ENCODE measurements at regions not wholly inside any gene's neighbourhood (a gene's known extent, or its start where the extent isn't known, plus 50 kb on each side); places are given as distances from the start of the nearest gene placed in this dataset.

GRCh38 chr1:194723067-194723466 is 1536.7 kb upstream of the B3GALT2 start:
- Histone ChIP-seq H3K4me3 (no peak overlapping the region), H3K27ac (no peak overlapping the region), H3K27me3 (no peaks in the 10 kb centered on the region), H3K4me1 (no peaks in the 10 kb centered on the region), H3K9me3 (no peaks in the 10 kb centered on the region), H3K36me3 (no peaks in the 10 kb centered on the region)
- DNase-seq (ENCODE audit: low spot score in 2 of 2), result no peak
- TF ChIP-seq POLR2A (IDR thresholded peaks at IDR 0.05) (no peak), CTCF (IDR thresholded peaks at IDR 0.05) (no peak), EP300 (IDR thresholded peaks at IDR 0.05) (no peak)

GRCh38 chr1:194717941-194718340 is 1531.5 kb upstream of the B3GALT2 start:
- no peak for DNase-seq (ENCODE audit: low spot score in 2 of 2)
- Histone ChIP-seq H3K27me3 (no peaks in the 10 kb centered on the region), H3K36me3 (no peaks in the 10 kb centered on the region), H3K9me3 (no peaks in the 10 kb centered on the region), H3K4me1 (no peaks in the 10 kb centered on the region), H3K27ac (no peak overlapping the region), H3K4me3 (no peak overlapping the region)
- whole genome bisulfite sequencing, 2 donors, result 43 to 54% methylated on average over 1 of the region's 1 CpG
- TF ChIP-seq POLR2A (IDR thresholded peaks at IDR 0.05), result no peak
- no peak for TF ChIP-seq EP300 (IDR thresholded peaks at IDR 0.05)
- no peak for TF ChIP-seq CTCF (IDR thresholded peaks at IDR 0.05)

GRCh38 chr1:194717334-194717733 is 1530.9 kb upstream of the B3GALT2 start:
- H3K27ac ChIP-seq, result no peak overlapping the region
- no peak overlapping the region for H3K4me3 ChIP-seq
- no peaks in the 10 kb centered on the region for H3K4me1 ChIP-seq
- no peaks in the 10 kb centered on the region for H3K9me3 ChIP-seq
- WGBS, 2 donors, result 64 to 69% methylated on average over 1 of the region's 1 CpG
- H3K27me3 ChIP-seq, result no peaks in the 10 kb centered on the region
- TF ChIP-seq CTCF (IDR thresholded peaks at IDR 0.05), result no peak
- TF ChIP-seq EP300 (IDR thresholded peaks at IDR 0.05), result no peak
- no peak for TF ChIP-seq POLR2A (IDR thresholded peaks at IDR 0.05)
- H3K36me3 ChIP-seq, result no peaks in the 10 kb centered on the region
- no peak for DNase-seq (ENCODE audit: low spot score in 2 of 2)

- no peak for TF ChIP-seq EP300 (IDR thresholded peaks at IDR 0.05)
- H3K9me3 ChIP-seq, result no peaks in the 10 kb centered on the region
- H3K27me3 ChIP-seq, result no peaks in the 10 kb centered on the region
- H3K4me3 ChIP-seq, result no peak overlapping the region
- 84 to 94% methylated on average over 2 of the region's 2 CpGs for WGBS, 2 donors
- DNase-seq (ENCODE audit: low spot score in 2 of 2), result no peak
- H3K36me3 ChIP-seq, result no peaks in the 10 kb centered on the region
- H3K4me1 ChIP-seq, result no peaks in the 10 kb centered on the region
- no peak overlapping the region for H3K27ac ChIP-seq
These were observed 1524.3 kb upstream of the B3GALT2 start for GRCh38 chr1:194710671-194711070.

GRCh38 chr1:194709439-194709838 is 1523.0 kb upstream of the B3GALT2 start:
- H3K9me3 ChIP-seq, result no peaks in the 10 kb centered on the region
- no peaks in the 10 kb centered on the region for H3K27me3 ChIP-seq
- no peak for DNase-seq (ENCODE audit: low spot score in 2 of 2)
- no peak overlapping the region for H3K4me3 ChIP-seq
- H3K36me3 ChIP-seq, result no peaks in the 10 kb centered on the region
- WGBS, 2 donors, result 61 to 63% methylated on average over 3 of the region's 3 CpGs
- H3K4me1 ChIP-seq, result no peaks in the 10 kb centered on the region
- TF ChIP-seq EP300 (IDR thresholded peaks at IDR 0.05), result no peak
- TF ChIP-seq CTCF (IDR thresholded peaks at IDR 0.05), result no peak
- TF ChIP-seq POLR2A (IDR thresholded peaks at IDR 0.05), result no peak
- no peak overlapping the region for H3K27ac ChIP-seq

GRCh38 chr1:194707074-194707473 is 1520.7 kb upstream of the B3GALT2 start:
- no peak for DNase-seq (ENCODE audit: low spot score in 2 of 2)
- no peak overlapping the region for H3K27ac ChIP-seq
- TF ChIP-seq CTCF (IDR thresholded peaks at IDR 0.05) (no peak), POLR2A (IDR thresholded peaks at IDR 0.05) (no peak), EP300 (IDR thresholded peaks at IDR 0.05) (no peak)
- no peaks in the 10 kb centered on the region for H3K36me3 ChIP-seq
- no peak overlapping the region for H3K4me3 ChIP-seq
- no peaks in the 10 kb centered on the region for H3K9me3 ChIP-seq
- WGBS, 2 donors, result 93 to 94% methylated on average over 6 of the region's 6 CpGs
- H3K27me3 ChIP-seq, result no peaks in the 10 kb centered on the region
- no peaks in the 10 kb centered on the region for H3K4me1 ChIP-seq
